ENCODE measurements at regions not wholly inside any gene's neighbourhood (a gene's known extent, or its start where the extent isn't known, plus 50 kb on each side); places are given as distances from the start of the nearest gene placed in this dataset.

DNA sequence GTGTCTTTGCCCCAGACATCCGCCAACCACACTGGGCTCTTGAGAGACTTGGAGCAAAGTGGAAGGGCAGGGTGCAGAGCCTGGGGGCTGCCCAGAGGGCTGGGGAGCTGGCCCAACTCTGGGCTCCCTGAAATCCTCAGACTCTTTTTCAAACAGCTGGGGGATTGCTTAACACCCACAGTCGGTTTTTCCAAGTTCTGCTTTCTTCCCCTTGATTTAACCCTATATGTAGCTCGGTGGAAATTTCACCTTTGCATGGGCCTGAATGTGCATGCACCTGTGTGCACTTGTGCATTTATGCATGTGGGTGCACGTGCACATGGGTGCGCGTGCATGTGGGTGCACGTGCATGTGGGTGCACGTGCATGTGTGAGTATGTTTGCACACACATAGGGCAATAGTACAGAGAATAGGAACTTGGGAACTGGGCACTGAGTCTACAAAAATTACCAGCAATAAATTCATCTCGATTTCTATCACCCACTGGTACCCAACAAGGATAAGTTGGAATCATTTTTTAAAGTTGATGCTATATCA is 52.3 kb upstream of the RFLNA start:
- ATAC-seq (ENCODE audit: low FRiP score) (no peak), DNase-seq (no peak)
- intact Hi-C loops (cut with DNase I): no loop called here
- 77 to 82% methylated on average over 9 of the region's 9 CpGs for WGBS, 2 donors
- Histone ChIP-seq H3K27me3 (ENCODE audit: control insufficient read depth in 1 of 2, insufficient read depth in 2 of 2, low read length in 1 of 2) (no peaks in the 10 kb centered on the region), H3K36me3 (ENCODE audit: control insufficient read depth in 1 of 2, insufficient read depth in 2 of 2, low read length in 1 of 2) (no peaks in the 10 kb centered on the region), H3K9me3 (ENCODE audit: control insufficient read depth, low read length) (peaks cover 7% of the 10 kb centered on the region), H3K4me1 (ENCODE audit: control insufficient read depth in 1 of 2, insufficient read depth in 2 of 2, low read length in 2 of 2) (no peaks in the 10 kb centered on the region), H3K27ac (ENCODE audit: low read depth in 1 of 2, low read length in 2 of 2) (no peak overlapping the region), H3K4me3 (ENCODE audit: low read length in 2 of 2) (no peak overlapping the region)

DNA sequence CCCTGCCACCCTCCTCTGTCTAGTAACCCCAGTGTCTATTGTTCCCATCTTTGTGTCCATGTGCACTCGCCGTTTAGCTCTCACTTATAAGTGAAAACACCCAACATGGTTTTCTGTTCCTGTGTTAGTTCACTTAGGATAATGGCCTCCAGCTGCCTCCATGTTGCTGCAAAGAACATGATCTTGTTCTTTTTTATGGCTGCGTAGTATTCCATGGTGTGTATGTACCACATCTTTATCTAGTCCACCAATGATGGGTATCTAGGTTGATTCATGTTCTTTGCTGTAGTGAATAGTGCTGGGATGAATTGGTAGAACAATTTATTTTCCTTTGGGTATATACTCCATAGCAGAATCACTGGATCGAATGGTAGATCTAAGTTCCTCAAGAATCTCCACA is 51.0 kb upstream of the RFLNA start:
- ATAC-seq (ENCODE audit: low FRiP score) (no peak), DNase-seq (no peak)
- H3K4me3 ChIP-seq (ENCODE audit: low read length in 2 of 2): no peak overlapping the region
- peaks cover 7% of the 10 kb centered on the region for H3K9me3 ChIP-seq (ENCODE audit: control insufficient read depth, low read length)
- no peaks in the 10 kb centered on the region for H3K36me3 ChIP-seq (ENCODE audit: control insufficient read depth in 1 of 2, insufficient read depth in 2 of 2, low read length in 1 of 2)
- intact Hi-C loops (cut with DNase I): no loop called here
- H3K27me3 ChIP-seq (ENCODE audit: control insufficient read depth in 1 of 2, insufficient read depth in 2 of 2, low read length in 1 of 2): no peaks in the 10 kb centered on the region
- no peak overlapping the region for H3K27ac ChIP-seq (ENCODE audit: low read depth in 1 of 2, low read length in 2 of 2)
- H3K4me1 ChIP-seq (ENCODE audit: control insufficient read depth in 1 of 2, insufficient read depth in 2 of 2, low read length in 2 of 2): no peaks in the 10 kb centered on the region
- 98% methylated on average over 4 of the region's 4 CpGs for WGBS, 2 donors

Data from aorta (tissue), 5 donors.